ENCODE measurements at regions not wholly inside any gene's neighbourhood (a gene's known extent, or its start where the extent isn't known, plus 50 kb on each side); places are given as distances from the start of the nearest gene placed in this dataset.

- TF ChIP-seq ZNF277 (CRISPR knock-in tag; IDR thresholded peaks at IDR 0.05; ENCODE audit: borderline replicate concordance) = no peak
- no peak for TF ChIP-seq REST (IDR thresholded peaks at IDR 0.05; ENCODE audit: borderline replicate concordance)
- no peak for TF ChIP-seq REST (CRISPR knock-in tag; IDR thresholded peaks at IDR 0.05; ENCODE audit: low read depth)
- TF ChIP-seq ZNF551 (CRISPR knock-in tag; IDR thresholded peaks at IDR 0.05) = no peak
- TF ChIP-seq ZBTB34 (CRISPR knock-in tag; IDR thresholded peaks at IDR 0.05) = peak; percentile 78; the same call in 1 of the 2 replicates
- no peak for TF ChIP-seq ELK3 (CRISPR knock-in tag; IDR thresholded peaks at IDR 0.05)
- TF ChIP-seq ZNF766 (CRISPR knock-in tag; conservative IDR thresholded peaks at IDR 0.05) = 0 out of 2 replicates have a peak, but pooled peaks have one; percentile 50
- no peak for TF ChIP-seq ZNF511 (CRISPR knock-in tag; IDR thresholded peaks at IDR 0.05)
- TF ChIP-seq MBD2 (IDR thresholded peaks at IDR 0.05; ENCODE audit: borderline replicate concordance, low read depth) = no peak
- no peak for TF ChIP-seq ZFP91 (CRISPR knock-in tag; IDR thresholded peaks at IDR 0.05)
- TF ChIP-seq BRCA1 (IDR thresholded peaks at IDR 0.05) = no peak
- no peak for TF ChIP-seq BRCA1 (CRISPR knock-in tag; IDR thresholded peaks at IDR 0.05)
- no peak for TF ChIP-seq LEF1 (IDR thresholded peaks at IDR 0.05)
- no peak for TF ChIP-seq U2AF1 (optimal IDR thresholded peaks at IDR 0.05; ENCODE audit: low read depth, low read length)
- peak; percentile 87 for TF ChIP-seq MEF2D (tag; conservative IDR thresholded peaks at IDR 0.05; ENCODE audit: low read depth)
These were observed 56.2 kb upstream of the ARHGAP5 start (continued) for GRCh38 chr14:32020882-32021281.
